Esophagus muscularis mucosa (tissue), 3 donors: ENCODE measurements at regions not wholly inside any gene's neighbourhood (a gene's known extent, or its start where the extent isn't known, plus 50 kb on each side); places are given as distances from the start of the nearest gene placed in this dataset.

Experiments used
- CTCF ChIP-seq, 3 experiments: fragments of 200-600 bp in 2 of 3; fragments of 450-650 bp in 1 of 3; sonication (generic) in 2 of 3; IDR thresholded peaks; one replicate each; pipeline ENCODE4 v1.5.1; 2017 to 2019; ENCODE audit warnings: antibody characterized with exemption in 3 of 3, mild to moderate bottlenecking in 2 of 3, moderate library complexity in 1 of 3
- POLR2A ChIP-seq: fragments of 450-650 bp; IDR thresholded peaks from one replicate; pipeline ENCODE4 v1.6.1; 2017; ENCODE audit warnings: antibody characterized with exemption, moderate library complexity, mild to moderate bottlenecking, low read depth
- POLR2AphosphoS5 ChIP-seq, 2 donors: sonication (generic); formaldehyde crosslinking; IDR thresholded peaks; one replicate each; pipeline ENCODE4 v1.6.1; 2017; ENCODE audit warnings: antibody characterized with exemption in 2 of 2

GRCh38 chr5:68067291-68067690 is 148.3 kb upstream of the PIK3R1 start:
- TF ChIP-seq CTCF (IDR thresholded peaks at IDR 0.05) (no peak), POLR2AphosphoS5 (IDR thresholded peaks at IDR 0.05) (no peak), POLR2A (no peak)
